ENCODE measurements at regions not wholly inside any gene's neighbourhood (a gene's known extent, or its start where the extent isn't known, plus 50 kb on each side); places are given as distances from the start of the nearest gene placed in this dataset.
A peak's percentile ranks its signal among the peaks of the same experiment; 100 is the strongest.
"Not testable (repeated sequence)": the region's sequence is repeated elsewhere in the genome, so short reads cannot be mapped to it uniquely, and the experiment has no call there.

GRCh38 chr11:43177975-43178374 lies 133.8 kb upstream of the API5 start:
- H3K27ac ChIP-seq (replicated peaks), result no peak overlapping the region
- no peak for TF ChIP-seq GABPA (IDR thresholded peaks at IDR 0.05; ENCODE audit: low read depth)
- DNase-seq (ENCODE audit: low read depth in 1 of 2, low spot score in 1 of 2), result no peak
- H3K27me3 ChIP-seq (ENCODE audit: insufficient read depth, poor library complexity, severe bottlenecking), result no peaks in the 10 kb centered on the region
- H3K4me3 ChIP-seq (replicated peaks; ENCODE audit: insufficient read depth, low read length), result no peak overlapping the region

DNA sequence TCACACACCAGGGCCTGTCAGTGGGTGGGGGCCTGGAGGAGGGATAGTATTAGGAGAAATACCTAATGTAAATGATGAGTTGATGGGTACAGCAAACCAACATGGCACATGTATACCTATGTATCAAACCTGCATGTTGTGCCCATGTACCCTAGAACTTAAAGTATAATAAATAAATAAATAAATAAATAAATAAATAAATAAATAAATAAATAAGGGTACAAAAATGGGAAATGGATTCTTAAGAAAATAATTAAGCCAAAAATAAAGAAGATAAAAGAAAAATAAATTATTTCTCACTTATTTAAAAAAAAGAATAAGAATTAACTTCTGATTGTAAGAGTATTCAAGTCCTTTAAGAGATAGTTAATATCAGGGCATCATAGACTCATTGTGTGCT lies 117.3 kb upstream of the API5 start:
- not testable (repeated sequence) for DNase-seq (ENCODE audit: low read depth in 1 of 2, low spot score in 1 of 2); H3K27ac ChIP-seq (replicated peaks)

DNA sequence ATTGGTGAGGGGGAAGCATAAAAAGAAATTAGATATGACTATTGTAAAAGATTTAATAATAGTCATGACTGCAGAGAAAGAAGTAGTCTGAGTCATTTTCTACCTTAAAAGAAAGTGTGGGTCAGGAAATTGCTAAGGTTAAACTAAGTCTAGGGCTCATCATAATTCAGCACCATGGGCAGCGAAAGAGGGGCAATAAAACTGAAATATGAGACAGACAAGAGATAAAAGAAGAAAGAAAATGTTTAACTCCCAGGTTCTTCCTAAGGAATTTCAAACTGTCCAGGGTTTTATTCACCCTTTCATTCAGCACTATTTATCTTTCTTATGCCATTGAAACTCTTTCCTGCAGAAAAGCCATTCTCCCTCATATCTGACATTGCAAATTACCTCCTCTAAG lies 114.4 kb upstream of the API5 start:
- Histone ChIP-seq H3K27ac (replicated peaks) (no peak overlapping the region), H3K27me3 (ENCODE audit: insufficient read depth, poor library complexity, severe bottlenecking) (no peaks in the 10 kb centered on the region), H3K4me3 (replicated peaks; ENCODE audit: insufficient read depth, low read length) (no peak overlapping the region)
- no peak for DNase-seq (ENCODE audit: low read depth in 1 of 2, low spot score in 1 of 2)
- TF ChIP-seq GABPA (IDR thresholded peaks at IDR 0.05; ENCODE audit: low read depth), result no peak
- TF ChIP-seq, protein P1, sequence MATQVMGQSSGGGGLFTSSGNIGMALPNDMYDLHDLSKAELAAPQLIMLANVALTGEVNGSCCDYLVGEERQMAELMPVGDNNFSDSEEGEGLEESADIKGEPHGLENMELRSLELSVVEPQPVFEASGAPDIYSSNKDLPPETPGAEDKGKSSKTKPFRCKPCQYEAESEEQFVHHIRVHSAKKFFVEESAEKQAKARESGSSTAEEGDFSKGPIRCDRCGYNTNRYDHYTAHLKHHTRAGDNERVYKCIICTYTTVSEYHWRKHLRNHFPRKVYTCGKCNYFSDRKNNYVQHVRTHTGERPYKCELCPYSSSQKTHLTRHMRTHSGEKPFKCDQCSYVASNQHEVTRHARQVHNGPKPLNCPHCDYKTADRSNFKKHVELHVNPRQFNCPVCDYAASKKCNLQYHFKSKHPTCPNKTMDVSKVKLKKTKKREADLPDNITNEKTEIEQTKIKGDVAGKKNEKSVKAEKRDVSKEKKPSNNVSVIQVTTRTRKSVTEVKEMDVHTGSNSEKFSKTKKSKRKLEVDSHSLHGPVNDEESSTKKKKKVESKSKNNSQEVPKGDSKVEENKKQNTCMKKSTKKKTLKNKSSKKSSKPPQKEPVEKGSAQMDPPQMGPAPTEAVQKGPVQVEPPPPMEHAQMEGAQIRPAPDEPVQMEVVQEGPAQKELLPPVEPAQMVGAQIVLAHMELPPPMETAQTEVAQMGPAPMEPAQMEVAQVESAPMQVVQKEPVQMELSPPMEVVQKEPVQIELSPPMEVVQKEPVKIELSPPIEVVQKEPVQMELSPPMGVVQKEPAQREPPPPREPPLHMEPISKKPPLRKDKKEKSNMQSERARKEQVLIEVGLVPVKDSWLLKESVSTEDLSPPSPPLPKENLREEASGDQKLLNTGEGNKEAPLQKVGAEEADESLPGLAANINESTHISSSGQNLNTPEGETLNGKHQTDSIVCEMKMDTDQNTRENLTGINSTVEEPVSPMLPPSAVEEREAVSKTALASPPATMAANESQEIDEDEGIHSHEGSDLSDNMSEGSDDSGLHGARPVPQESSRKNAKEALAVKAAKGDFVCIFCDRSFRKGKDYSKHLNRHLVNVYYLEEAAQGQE (IDR thresholded peaks at IDR 0.05; ENCODE audit: insufficient replicate concordance, low read depth), result peak; percentile 90

More for the DNA sequence above, 117.3 kb upstream of the API5 start:
- H3K4me3 ChIP-seq (replicated peaks; ENCODE audit: insufficient read depth, low read length); H3K27me3 ChIP-seq (ENCODE audit: insufficient read depth, poor library complexity, severe bottlenecking): not testable (repeated sequence)

DNA sequence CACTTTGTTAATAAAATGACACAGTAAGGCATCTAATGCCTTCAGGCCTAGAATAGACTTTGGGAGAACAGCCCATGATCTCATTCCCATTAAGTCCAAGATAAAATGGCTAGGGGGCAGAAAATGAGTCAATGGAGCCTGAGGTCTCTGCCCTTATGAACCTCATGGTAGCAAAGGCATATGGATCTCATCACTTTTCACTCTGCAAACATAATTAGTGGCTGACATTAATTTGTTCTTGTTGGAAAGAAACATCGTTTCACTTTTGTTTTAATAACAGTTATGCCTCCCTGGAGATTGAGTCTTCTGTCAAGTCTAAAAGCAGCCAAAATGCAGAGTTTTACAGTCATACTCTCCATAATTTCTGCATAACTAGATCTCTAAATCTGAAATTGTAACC lies 111.8 kb upstream of the API5 start:
- Histone ChIP-seq H3K27ac (replicated peaks) (no peak overlapping the region), H3K4me3 (replicated peaks; ENCODE audit: insufficient read depth, low read length) (no peak overlapping the region), H3K27me3 (ENCODE audit: insufficient read depth, poor library complexity, severe bottlenecking) (no peaks in the 10 kb centered on the region)
- no peak for DNase-seq (ENCODE audit: low read depth in 1 of 2, low spot score in 1 of 2)
- TF ChIP-seq GABPA (IDR thresholded peaks at IDR 0.05; ENCODE audit: low read depth) (no peak), SPI1 (IDR thresholded peaks at IDR 0.05; ENCODE audit: borderline replicate concordance, low read depth) (no peak), POLR2AphosphoS5 (IDR thresholded peaks at IDR 0.05; ENCODE audit: low read depth) (no peak), CTCF (IDR thresholded peaks at IDR 0.05; ENCODE audit: insufficient read depth, low read length) (no peak)
- TF ChIP-seq, protein P1 (IDR thresholded peaks at IDR 0.05; ENCODE audit: insufficient replicate concordance, low read depth), result no peak

- Histone ChIP-seq H3K4me3 (replicated peaks; ENCODE audit: insufficient read depth, low read length) (no peak overlapping the region), H3K27ac (replicated peaks) (no peak overlapping the region)
- DNase-seq (ENCODE audit: low read depth in 1 of 2, low spot score in 1 of 2), result no peak
These were observed 99.5 kb upstream of the API5 start for GRCh38 chr11:43212279-43212678.

More at GRCh38 chr11:43212279-43212678, 99.5 kb upstream of the API5 start:
- TF ChIP-seq GABPA (IDR thresholded peaks at IDR 0.05; ENCODE audit: low read depth) (no peak), SPI1 (IDR thresholded peaks at IDR 0.05; ENCODE audit: borderline replicate concordance, low read depth) (no peak), POLR2AphosphoS5 (IDR thresholded peaks at IDR 0.05; ENCODE audit: low read depth) (no peak), CTCF (IDR thresholded peaks at IDR 0.05; ENCODE audit: insufficient read depth, low read length) (no peak)
- TF ChIP-seq, protein P1 (IDR thresholded peaks at IDR 0.05; ENCODE audit: insufficient replicate concordance, low read depth), result no peak
- H3K27me3 ChIP-seq (ENCODE audit: insufficient read depth, poor library complexity, severe bottlenecking), result no peaks in the 10 kb centered on the region
